Glutamatergic neuron (in vitro differentiated cells): ENCODE measurements at regions not wholly inside any gene's neighbourhood (a gene's known extent, or its start where the extent isn't known, plus 50 kb on each side); places are given as distances from the start of the nearest gene placed in this dataset.

ENCODE experiments used
- DNase-seq: peaks from one replicate; pipeline ENCODE4 v3.0.0; 2022
- H3K27ac Mint-ChIP-seq: one replicate; pipeline ENCODE4 v1.8.0; 2020; ENCODE audit warnings: mild to moderate bottlenecking, mixed read lengths, inconsistent platforms; ENCODE audit not compliant: unreplicated experiment
- H3K27me3 Mint-ChIP-seq: one replicate; pipeline ENCODE4 v1.8.0; 2020; ENCODE audit warnings: mild to moderate bottlenecking, moderate library complexity, mixed read lengths, inconsistent platforms; ENCODE audit not compliant: unreplicated experiment
- H3K36me3 Mint-ChIP-seq: one replicate; pipeline ENCODE4 v1.8.0; 2020; ENCODE audit warnings: mild to moderate bottlenecking, mixed read lengths, inconsistent platforms; ENCODE audit not compliant: unreplicated experiment
- H3K4me1 Mint-ChIP-seq: one replicate; pipeline ENCODE4 v1.8.0; 2020; ENCODE audit warnings: mild to moderate bottlenecking, low read depth, mixed read lengths, inconsistent platforms; ENCODE audit not compliant: unreplicated experiment
- H3K4me3 Mint-ChIP-seq: one replicate; pipeline ENCODE4 v1.8.0; 2020; ENCODE audit warnings: mild to moderate bottlenecking, mixed read lengths, inconsistent platforms; ENCODE audit not compliant: unreplicated experiment
- H3K9me3 Mint-ChIP-seq: one replicate; pipeline ENCODE4 v1.8.0; 2020; ENCODE audit warnings: mild to moderate bottlenecking, moderate library complexity, mixed read lengths, inconsistent platforms; ENCODE audit not compliant: unreplicated experiment
- TF ChIP-seq, protein P1 (sequence below): fragments of 200-600 bp; sonication (generic); IDR thresholded peaks from one replicate; pipeline ENCODE4 v1.5.0; 2021; ENCODE audit not compliant: partially characterized antibody, unreplicated experiment

- TF ChIP-seq, protein P1, sequence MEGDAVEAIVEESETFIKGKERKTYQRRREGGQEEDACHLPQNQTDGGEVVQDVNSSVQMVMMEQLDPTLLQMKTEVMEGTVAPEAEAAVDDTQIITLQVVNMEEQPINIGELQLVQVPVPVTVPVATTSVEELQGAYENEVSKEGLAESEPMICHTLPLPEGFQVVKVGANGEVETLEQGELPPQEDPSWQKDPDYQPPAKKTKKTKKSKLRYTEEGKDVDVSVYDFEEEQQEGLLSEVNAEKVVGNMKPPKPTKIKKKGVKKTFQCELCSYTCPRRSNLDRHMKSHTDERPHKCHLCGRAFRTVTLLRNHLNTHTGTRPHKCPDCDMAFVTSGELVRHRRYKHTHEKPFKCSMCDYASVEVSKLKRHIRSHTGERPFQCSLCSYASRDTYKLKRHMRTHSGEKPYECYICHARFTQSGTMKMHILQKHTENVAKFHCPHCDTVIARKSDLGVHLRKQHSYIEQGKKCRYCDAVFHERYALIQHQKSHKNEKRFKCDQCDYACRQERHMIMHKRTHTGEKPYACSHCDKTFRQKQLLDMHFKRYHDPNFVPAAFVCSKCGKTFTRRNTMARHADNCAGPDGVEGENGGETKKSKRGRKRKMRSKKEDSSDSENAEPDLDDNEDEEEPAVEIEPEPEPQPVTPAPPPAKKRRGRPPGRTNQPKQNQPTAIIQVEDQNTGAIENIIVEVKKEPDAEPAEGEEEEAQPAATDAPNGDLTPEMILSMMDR = no peak
- no peak for DNase-seq
- H3K27ac Mint-ChIP-seq = no peak overlapping the region
- H3K9me3 Mint-ChIP-seq = peaks cover 3% of the 10 kb centered on the region
- H3K36me3 Mint-ChIP-seq = peaks cover 7% of the 10 kb centered on the region
- no peaks in the 10 kb centered on the region for H3K27me3 Mint-ChIP-seq
- peaks cover 18% of the 10 kb centered on the region for H3K4me1 Mint-ChIP-seq
- H3K4me3 Mint-ChIP-seq = no peak overlapping the region
Observed at GRCh38 chr2:236857246-236857645, 228.4 kb upstream of the COPS8 start.

DNA sequence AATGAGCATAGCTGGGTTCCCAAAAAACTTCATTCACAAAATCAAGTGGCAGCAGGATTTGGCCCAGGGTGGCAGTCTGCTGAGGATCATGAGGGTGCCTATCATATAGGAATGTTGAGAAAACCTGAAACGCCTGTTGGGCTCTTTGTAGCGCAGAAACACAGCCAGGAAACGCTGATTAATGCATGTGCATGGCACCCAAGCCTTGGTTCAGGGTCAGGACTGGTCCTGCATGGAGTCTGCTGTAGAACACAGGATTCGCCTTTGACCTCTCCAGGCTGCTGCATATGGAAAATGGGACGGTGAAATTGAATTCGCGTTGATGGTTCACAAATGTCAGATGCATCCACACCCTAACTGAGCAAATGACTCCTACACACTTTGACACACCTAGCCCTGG lies 227.9 kb upstream of the COPS8 start:
- peaks cover 7% of the 10 kb centered on the region for H3K36me3 Mint-ChIP-seq
- H3K9me3 Mint-ChIP-seq = peaks cover 3% of the 10 kb centered on the region
- TF ChIP-seq, protein P1 = no peak
- H3K27ac Mint-ChIP-seq = no peak overlapping the region
- H3K4me1 Mint-ChIP-seq = peaks cover 17% of the 10 kb centered on the region
- H3K27me3 Mint-ChIP-seq = no peaks in the 10 kb centered on the region
- no peak overlapping the region for H3K4me3 Mint-ChIP-seq
- DNase-seq = no peak

- DNase-seq = no peak
- TF ChIP-seq, protein P1 = no peak
- Mint-ChIP-seq H3K9me3 (peaks cover 3% of the 10 kb centered on the region), H3K4me1 (peaks cover 11% of the 10 kb centered on the region), H3K4me3 (no peak overlapping the region), H3K27ac (no peak overlapping the region), H3K36me3 (peaks cover 7% of the 10 kb centered on the region), H3K27me3 (no peaks in the 10 kb centered on the region)
Observed at GRCh38 chr2:236858661-236859060, 227.0 kb upstream of the COPS8 start.

DNA sequence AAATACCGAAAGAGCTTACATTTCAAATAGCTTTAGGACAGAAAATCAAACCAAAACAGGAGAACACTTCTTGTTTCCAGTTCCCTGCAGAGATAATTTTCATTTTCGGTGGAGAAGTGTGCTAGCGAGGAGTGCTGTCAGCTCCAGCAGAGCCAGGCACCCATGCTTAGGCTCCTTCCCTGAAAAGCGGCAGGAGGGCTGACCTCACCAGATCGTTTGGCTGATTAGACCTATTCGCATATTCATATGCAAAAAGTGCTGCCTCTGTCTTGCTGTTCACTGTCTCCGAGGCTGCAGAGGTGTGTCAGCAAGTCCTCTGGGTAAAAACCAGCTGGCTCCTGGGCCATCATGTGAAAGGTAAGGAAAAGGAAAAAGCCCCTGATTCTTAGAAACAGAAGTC lies 225.8 kb upstream of the COPS8 start:
- peaks cover 18% of the 10 kb centered on the region for H3K36me3 Mint-ChIP-seq
- no peak for DNase-seq
- peaks cover 6% of the 10 kb centered on the region for H3K9me3 Mint-ChIP-seq
- no peak overlapping the region for H3K4me3 Mint-ChIP-seq
- H3K27ac Mint-ChIP-seq = no peak overlapping the region
- TF ChIP-seq, protein P1 = no peak
- no peaks in the 10 kb centered on the region for H3K27me3 Mint-ChIP-seq
- peaks cover 9% of the 10 kb centered on the region for H3K4me1 Mint-ChIP-seq

DNA sequence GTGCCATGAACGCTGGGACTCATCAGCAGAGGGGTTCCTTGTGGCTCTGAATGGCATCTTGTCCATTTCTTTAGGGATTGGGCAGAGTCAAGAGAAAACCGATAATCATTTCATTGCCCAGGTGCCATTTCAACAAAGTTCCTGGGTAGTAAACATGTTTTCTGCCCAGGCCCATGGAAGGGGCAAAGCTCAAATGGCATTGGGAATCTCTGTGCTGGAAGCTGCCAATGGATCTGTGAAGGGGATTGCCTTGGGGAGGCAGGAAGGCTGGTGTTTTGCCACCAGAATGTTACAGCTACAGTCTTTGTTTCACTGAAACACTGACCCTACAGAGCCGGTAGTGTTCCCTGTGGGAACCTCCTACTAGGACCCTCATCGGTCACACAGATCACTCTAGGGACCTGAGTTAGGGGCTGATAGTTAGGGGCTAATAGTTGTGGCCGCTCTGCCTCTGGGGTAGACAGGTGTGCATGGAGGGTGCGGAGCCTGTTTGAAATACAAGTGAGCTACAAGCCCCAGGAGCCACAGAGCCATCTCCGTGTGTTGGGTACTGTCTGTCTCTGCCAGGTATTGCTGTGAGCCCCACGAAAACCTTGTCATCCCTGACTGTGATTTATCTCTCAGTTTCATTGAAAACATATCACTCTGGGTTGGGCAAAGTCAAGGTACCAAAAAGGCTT lies 224.4 kb upstream of the COPS8 start:
- H3K27me3 Mint-ChIP-seq = peaks cover 3% of the 10 kb centered on the region
- peaks cover 7% of the 10 kb centered on the region for H3K9me3 Mint-ChIP-seq
- TF ChIP-seq, protein P1 = no peak
- no peak for DNase-seq
- H3K4me1 Mint-ChIP-seq = peaks cover 9% of the 10 kb centered on the region
- H3K4me3 Mint-ChIP-seq = no peak overlapping the region
- no peak overlapping the region for H3K27ac Mint-ChIP-seq
- H3K36me3 Mint-ChIP-seq = peaks cover 24% of the 10 kb centered on the region
